HG03439 (cell line): ENCODE measurements at regions not wholly inside any gene's neighbourhood (a gene's known extent, or its start where the extent isn't known, plus 50 kb on each side); places are given as distances from the start of the nearest gene placed in this dataset.

Source experiments
- ATAC-seq: cut with Tn5 transposase; IDR thresholded peaks from one replicate; pipeline ENCODE4 v1.9.1; 2021; ENCODE audit warnings: mild to moderate bottlenecking, moderate library complexity; ENCODE audit not compliant: unreplicated experiment

DNA sequence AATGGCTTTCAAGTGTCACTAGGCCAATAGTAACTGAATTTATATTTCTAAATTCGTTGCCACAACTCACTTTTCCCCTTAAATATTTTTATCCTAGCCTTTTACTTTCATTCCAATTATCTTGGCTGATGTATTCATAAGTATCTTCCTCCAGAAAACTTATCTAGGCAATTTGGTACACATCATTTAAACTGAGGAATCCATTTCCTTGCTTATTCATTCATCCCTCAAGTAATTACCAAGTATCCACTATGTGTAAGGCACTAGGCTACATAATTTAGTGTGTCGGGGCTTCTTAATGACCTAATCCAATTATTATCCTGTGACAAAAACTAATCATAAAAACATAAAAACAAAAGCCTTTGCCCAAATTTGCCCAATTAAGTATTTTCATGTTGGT, 258.3 kb upstream of the TCF21 start:
- ATAC-seq: no peak

- ATAC-seq: no peak
Measured at GRCh38 chr6:133631421-133631820, 257.5 kb upstream of the TCF21 start.

GRCh38 chr6:133632206-133632605, 256.7 kb upstream of the TCF21 start:
- no peak for ATAC-seq

DNA sequence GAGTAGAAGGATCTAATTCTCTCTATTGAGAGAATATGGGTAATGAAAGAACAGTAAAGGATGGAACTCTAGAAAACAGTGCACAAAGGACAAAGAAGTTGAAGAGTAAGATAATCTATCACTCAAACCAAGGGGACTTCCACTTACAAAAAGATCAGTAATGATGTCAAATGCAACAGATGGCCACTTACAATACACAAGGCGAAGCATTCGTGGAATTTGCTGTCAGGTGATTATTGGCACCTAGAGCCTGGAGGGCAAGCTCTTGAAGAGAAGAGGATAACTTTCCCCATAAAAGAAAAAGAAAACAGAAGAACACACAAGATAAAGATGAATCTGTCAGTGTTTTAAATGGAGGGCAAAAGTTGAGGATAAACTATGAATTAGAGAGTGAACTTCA, 256.0 kb upstream of the TCF21 start:
- ATAC-seq: no peak

DNA sequence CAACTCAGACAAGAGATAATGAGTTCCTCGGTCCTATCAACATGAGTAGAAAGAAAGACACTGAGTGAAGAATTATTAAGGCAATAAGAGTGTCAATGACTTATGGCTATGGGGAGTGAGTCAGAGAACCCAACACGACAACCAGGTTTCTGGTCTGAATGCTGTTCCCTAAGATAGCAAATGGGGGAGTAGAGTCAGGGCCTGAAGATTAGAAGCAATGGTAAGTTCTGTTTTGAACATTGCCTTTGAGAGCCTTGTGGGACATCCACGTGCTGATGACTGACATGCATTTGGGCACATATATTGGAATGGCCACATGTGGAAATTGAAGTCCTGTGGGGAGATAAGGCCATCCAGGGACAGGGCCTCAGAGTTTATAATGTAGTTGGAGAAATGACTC, 254.4 kb upstream of the TCF21 start:
- ATAC-seq: no peak

- no peak for ATAC-seq
Measured at GRCh38 chr6:133635447-133635846, 253.5 kb upstream of the TCF21 start.

DNA sequence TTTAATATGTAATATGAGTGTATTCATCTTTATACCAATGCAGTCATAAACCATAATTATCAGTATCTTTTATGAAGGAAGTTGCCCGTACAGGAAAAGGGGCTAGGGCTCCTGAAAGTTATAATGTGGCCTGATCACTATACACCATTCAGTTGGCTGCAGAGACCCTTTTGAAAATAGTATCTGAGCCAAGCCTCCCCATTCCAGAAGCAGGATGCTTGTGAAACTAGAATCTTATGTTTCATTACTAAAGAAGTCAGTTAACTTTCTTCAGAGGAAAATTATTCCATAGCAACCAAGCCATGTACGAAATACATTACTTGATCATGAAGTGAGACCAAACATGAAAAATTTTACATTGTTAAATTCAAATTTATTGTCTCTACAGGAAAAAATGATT, 251.5 kb upstream of the TCF21 start:
- no peak for ATAC-seq

GRCh38 chr6:133637874-133638273, 251.0 kb upstream of the TCF21 start:
- ATAC-seq: no peak

- no peak for ATAC-seq
Measured at GRCh38 chr6:133641104-133641503, 247.8 kb upstream of the TCF21 start.

DNA sequence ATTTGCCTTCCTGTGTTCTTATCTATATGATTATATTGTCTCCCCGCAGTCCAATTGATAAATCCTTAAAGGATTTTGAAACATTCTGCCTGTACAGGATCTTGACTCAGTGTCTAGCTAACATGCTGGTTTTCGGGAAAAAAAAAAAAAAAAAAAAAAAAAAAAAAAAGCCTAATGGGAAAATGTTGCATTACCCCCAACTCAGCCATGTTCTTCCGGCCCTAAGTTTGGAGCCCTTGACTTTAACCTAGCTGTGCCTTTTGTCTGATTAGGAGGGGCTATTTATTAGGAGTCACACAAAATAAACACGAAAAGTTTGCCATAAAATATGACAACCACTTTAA, 244.4 kb upstream of the TCF21 start:
- ATAC-seq: no peak

DNA sequence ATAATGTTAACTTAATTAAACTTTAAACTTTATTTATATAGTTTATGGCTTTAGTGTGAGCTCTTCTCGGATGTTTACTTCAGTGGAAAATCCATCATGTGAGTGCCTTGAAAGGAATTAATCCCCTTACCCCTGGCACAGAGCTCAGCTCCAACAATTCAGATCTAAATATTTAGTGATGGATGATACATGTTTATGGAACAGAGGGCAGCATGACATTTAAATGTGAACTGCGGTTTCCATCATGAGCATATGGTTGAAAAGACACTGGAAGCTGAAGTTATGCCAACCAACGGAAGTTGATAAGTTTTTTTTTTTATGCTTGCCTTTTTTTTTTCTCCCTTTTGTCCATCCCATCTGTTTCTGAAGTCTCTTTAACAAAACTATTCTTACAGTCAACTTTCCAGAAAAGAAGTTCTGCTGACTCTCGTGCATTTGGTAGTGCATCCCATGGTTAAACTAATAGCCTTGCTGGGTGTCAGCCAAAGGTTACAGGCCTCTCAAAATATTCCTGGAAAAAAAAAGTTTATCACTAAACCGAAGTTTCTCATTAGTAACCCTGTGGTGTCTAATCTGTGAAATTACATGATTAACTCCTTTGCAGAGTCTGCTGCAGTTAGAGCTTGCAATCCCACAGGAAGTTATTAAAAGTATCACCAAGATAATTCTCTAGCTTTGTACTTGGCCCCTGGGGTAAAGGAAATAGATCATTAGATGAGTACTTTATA, 243.9 kb upstream of the TCF21 start:
- no peak for ATAC-seq

DNA sequence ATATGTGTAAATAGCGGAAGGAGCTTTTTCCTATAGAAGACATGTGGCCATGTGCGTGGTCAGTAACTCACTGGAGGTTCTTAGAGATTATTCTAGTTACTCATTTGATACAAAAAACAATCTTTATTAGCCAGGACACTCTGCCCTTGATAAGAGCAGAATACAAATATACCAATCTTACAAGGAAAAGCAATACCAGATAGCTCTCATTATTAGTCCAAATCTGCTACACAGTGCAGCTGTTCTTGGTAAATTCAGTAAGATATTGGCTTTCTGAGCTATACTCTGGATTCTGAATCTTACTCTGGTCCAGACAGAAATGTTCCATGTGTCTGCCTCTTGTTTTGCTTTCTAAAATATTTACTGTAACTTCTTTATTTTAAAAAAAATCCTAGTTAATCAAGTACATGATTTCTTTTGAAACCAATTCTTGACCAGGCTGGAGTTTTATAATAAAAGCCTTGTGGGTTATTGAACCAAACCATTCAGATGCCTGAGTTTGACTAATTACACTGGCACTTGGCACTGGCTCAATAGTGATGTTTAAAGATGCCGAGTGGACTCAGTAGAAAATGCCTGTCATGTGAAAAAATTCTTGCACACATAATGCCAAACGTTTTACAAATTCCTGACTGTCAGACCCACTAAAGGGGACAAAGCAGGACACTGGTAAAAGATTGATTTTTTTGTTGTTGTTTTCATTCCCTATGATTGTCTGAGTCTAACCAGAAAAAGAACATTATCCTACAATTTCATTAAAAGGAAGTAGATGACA, 242.8 kb upstream of the TCF21 start:
- no peak for ATAC-seq

DNA sequence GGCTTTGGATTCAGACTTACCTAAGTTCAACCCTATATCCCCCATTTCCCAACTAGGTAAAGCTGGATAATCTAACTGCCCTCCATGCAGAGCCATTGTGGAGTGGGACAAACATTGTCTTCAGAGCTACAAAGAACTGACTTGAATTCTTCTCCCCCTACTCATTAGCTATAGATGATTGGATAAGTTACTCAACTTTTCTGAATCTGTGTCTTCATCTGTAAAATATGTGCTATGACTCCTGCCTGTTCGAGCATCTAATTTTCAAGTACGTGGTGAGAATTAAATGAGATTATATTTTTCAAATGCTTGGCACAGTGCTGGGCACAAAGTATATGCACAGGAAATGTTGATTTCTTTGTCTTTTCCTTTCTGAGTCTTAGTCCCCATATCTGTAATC, 240.3 kb upstream of the TCF21 start:
- ATAC-seq: no peak

DNA sequence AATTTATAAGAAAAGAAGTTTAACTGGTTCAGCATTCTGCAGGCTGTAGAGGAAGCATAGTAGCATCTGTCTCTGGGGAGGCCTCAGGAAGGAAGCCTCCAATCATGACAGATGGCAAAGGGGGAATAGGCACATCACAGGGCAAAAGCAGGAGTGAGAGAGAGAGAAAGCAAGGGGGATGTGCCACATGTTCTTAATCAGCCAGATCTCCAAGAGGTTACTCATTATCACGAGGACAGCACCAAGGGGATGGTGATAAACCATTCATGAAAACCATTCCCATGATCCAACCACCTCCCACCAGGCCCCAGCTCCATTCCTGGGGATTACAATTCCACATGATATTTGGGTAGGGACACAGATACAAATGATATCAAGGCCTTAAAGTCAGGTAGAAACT, 217.5 kb upstream of the TCF21 start:
- no peak for ATAC-seq

DNA sequence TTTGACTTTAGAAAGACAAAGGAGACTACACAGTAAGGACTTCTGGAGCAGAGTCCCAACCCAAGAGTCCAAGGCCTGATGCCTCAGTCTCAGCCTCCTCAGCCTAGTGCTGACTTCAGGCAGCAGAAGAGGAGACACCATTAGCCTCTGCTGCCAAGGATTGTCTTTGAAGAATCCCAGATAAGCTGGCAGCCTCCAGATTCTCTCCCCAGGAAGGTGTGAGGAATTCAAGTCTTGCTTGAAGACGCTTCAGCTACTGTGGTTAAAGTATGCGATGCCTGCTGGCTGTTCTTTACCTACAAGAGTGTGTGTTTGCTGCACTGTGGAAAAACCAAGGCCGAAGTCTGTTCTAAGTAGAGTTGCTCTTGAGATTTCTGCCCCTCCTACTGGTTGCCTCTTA, 215.9 kb upstream of the TCF21 start:
- no peak for ATAC-seq

DNA sequence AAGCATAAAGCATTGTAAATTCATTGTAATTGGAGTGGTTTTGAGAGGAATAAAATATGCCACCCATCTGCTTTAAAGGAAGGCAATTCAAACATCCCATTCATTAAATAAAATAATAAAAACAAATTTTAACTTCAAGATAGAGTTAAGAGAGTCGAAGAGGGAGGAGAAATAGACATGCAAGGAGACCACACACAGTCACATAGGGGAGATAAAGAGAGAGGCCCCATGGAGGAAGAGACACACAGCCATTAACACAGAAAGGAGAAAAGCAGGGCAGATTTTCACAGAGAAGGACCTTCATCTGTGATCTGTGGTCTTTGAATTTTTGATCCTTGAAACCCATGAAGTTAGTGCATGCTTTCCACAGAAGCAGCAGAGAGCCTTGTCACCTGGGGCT, 214.3 kb upstream of the TCF21 start:
- ATAC-seq: no peak

GRCh38 chr6:133680994-133681393, 207.9 kb upstream of the TCF21 start:
- ATAC-seq: no peak

- ATAC-seq: no peak
Measured at GRCh38 chr6:133681891-133682290, 207.0 kb upstream of the TCF21 start.

- ATAC-seq: no peak
Measured at GRCh38 chr6:133682506-133683307, 206.2 kb upstream of the TCF21 start.

DNA sequence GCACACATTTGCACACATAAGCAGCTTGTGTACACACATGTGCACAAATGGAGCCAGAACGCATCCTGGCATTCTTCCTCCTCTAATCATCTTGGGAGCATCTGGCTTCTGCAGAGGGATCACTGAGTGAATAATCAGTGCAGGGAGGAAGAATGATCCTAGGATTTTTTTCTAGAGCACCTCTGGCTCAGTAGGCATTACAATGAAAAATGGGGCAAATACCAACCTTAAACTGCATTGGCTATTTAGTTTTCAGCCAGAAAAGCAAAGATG, 205.7 kb upstream of the TCF21 start:
- no peak for ATAC-seq

DNA sequence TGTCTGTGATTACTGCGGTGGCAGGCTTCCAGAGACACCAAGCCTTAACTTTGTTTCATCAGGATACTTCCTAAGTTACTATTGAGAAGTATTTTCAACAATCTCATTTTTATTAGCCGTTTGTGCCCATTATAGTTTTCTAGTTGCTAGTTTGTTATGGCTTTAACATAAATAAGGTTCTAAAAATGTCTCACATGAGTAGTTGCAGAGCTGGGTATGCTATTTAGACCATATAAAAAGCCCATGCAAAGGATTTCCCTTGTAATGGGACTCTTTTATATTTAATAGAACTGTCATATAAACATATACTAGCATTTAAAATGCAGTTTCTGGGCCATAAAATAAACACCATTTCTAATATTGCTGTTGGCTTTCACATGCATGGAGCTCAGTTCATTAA, 205.3 kb upstream of the TCF21 start:
- ATAC-seq: no peak
